HL-60 (cell line): ENCODE measurements at regions not wholly inside any gene's neighbourhood (a gene's known extent, or its start where the extent isn't known, plus 50 kb on each side); places are given as distances from the start of the nearest gene placed in this dataset.

Source experiments
- CTCF ChIP-seq: IDR thresholded peaks from one replicate; pipeline ENCODE4 v1.5.1; 2011; ENCODE audit warnings: low read length, control low read depth, inconsistent platforms; ENCODE audit not compliant: insufficient read depth
- POLR2AphosphoS5 ChIP-seq: IDR thresholded peaks from 2 replicates; pipeline ENCODE4 v1.6.1; 2012; ENCODE audit warnings: low read depth
- SPI1 ChIP-seq: IDR thresholded peaks from 2 replicates; pipeline ENCODE4 v1.6.1; 2012; ENCODE audit warnings: low read depth, mild to moderate bottlenecking, borderline replicate concordance

GRCh38 chr13:73851104-73851503 is 283.1 kb downstream of the KLF12 start:
- TF ChIP-seq POLR2AphosphoS5 (no peak), CTCF (no peak), SPI1 (no peak)
